ENCODE measurements at regions not wholly inside any gene's neighbourhood (a gene's known extent, or its start where the extent isn't known, plus 50 kb on each side); places are given as distances from the start of the nearest gene placed in this dataset.

GRCh38 chr10:18868919-18869318, 179.7 kb upstream of the MALRD1 start:
- TF ChIP-seq, protein P1, sequence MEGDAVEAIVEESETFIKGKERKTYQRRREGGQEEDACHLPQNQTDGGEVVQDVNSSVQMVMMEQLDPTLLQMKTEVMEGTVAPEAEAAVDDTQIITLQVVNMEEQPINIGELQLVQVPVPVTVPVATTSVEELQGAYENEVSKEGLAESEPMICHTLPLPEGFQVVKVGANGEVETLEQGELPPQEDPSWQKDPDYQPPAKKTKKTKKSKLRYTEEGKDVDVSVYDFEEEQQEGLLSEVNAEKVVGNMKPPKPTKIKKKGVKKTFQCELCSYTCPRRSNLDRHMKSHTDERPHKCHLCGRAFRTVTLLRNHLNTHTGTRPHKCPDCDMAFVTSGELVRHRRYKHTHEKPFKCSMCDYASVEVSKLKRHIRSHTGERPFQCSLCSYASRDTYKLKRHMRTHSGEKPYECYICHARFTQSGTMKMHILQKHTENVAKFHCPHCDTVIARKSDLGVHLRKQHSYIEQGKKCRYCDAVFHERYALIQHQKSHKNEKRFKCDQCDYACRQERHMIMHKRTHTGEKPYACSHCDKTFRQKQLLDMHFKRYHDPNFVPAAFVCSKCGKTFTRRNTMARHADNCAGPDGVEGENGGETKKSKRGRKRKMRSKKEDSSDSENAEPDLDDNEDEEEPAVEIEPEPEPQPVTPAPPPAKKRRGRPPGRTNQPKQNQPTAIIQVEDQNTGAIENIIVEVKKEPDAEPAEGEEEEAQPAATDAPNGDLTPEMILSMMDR (conservative IDR thresholded peaks at IDR 0.05), result no peak
- no peak for TF ChIP-seq ZFX (IDR thresholded peaks at IDR 0.05)
